Osteoblast (primary cell): ENCODE measurements at regions not wholly inside any gene's neighbourhood (a gene's known extent, or its start where the extent isn't known, plus 50 kb on each side); places are given as distances from the start of the nearest gene placed in this dataset.

Source experiments
- DNase-seq: peaks from one replicate; pipeline ENCODE4 v3.0.0; 2011; ENCODE audit warnings: low spot score, mixed read lengths; ENCODE audit not compliant: insufficient read length; ENCODE audit errors: missing footprints
- H2AFZ ChIP-seq: 2 replicates; pipeline ENCODE4 v1.6.0; 2011; ENCODE audit warnings: mild to moderate bottlenecking, low read length
- H3K27ac ChIP-seq: 2 replicates; pipeline ENCODE4 v1.5.1; 2011; ENCODE audit warnings: mild to moderate bottlenecking, low read depth, low read length, moderate library complexity
- H3K27me3 ChIP-seq: 2 replicates; pipeline ENCODE4 v1.6.0; 2012; ENCODE audit warnings: mild to moderate bottlenecking, control low read depth, inconsistent platforms, low read length, moderate library complexity; ENCODE audit not compliant: insufficient read depth
- H3K36me3 ChIP-seq: 2 replicates; pipeline ENCODE4 v1.5.1; 2011; ENCODE audit warnings: mild to moderate bottlenecking, low read length, control low read depth, moderate library complexity; ENCODE audit not compliant: insufficient read depth
- H3K4me1 ChIP-seq: 2 replicates; pipeline ENCODE4 v1.5.1; 2011; ENCODE audit warnings: mild to moderate bottlenecking, low read length, control low read depth, moderate library complexity; ENCODE audit not compliant: insufficient read depth
- H3K4me2 ChIP-seq: 2 replicates; pipeline ENCODE4 v1.6.0; 2011; ENCODE audit warnings: mild to moderate bottlenecking, low read length; ENCODE audit not compliant: insufficient read depth
- H3K4me3 ChIP-seq: fragments of 200-600 bp; sonication (generic); 3 replicates; pipeline ENCODE4 v1.5.1; 2012; ENCODE audit warnings: mild to moderate bottlenecking, low read length, inconsistent platforms; ENCODE audit not compliant: insufficient read depth
- H3K79me2 ChIP-seq: 2 replicates; pipeline ENCODE4 v1.6.0; 2012; ENCODE audit warnings: mild to moderate bottlenecking, low read length, control low read depth, inconsistent platforms; ENCODE audit not compliant: insufficient read depth
- H3K9me3 ChIP-seq: 2 replicates; pipeline ENCODE4 v1.5.1; 2011; ENCODE audit warnings: low read depth, low read length, control low read depth
- H4K20me1 ChIP-seq: 2 replicates; pipeline ENCODE4 v1.6.0; 2012; ENCODE audit warnings: mild to moderate bottlenecking, low read length, control low read depth; ENCODE audit not compliant: insufficient read depth
- CTCF ChIP-seq: IDR thresholded peaks from 2 replicates; pipeline ENCODE4 v1.5.1; 2011; ENCODE audit warnings: mild to moderate bottlenecking, low read depth, low read length, moderate library complexity; ENCODE audit errors: extremely low read depth

- H3K4me3 ChIP-seq, result no peak overlapping the region
- DNase-seq, result no peak
- H3K27me3 ChIP-seq, result no peaks in the 10 kb centered on the region
- no peak overlapping the region for H2AFZ ChIP-seq
- no peaks in the 10 kb centered on the region for H3K36me3 ChIP-seq
- no peaks in the 10 kb centered on the region for H4K20me1 ChIP-seq
- no peak for TF ChIP-seq CTCF
- no peaks in the 10 kb centered on the region for H3K9me3 ChIP-seq
- peaks cover 46% of the 10 kb centered on the region for H3K79me2 ChIP-seq
- H3K27ac ChIP-seq, result no peak overlapping the region
- H3K4me2 ChIP-seq, result no peak overlapping the region
- peaks cover 21% of the 10 kb centered on the region for H3K4me1 ChIP-seq
Measured at GRCh38 chr4:188432328-188432727, 293.1 kb downstream of the TRIML1 start.

DNA sequence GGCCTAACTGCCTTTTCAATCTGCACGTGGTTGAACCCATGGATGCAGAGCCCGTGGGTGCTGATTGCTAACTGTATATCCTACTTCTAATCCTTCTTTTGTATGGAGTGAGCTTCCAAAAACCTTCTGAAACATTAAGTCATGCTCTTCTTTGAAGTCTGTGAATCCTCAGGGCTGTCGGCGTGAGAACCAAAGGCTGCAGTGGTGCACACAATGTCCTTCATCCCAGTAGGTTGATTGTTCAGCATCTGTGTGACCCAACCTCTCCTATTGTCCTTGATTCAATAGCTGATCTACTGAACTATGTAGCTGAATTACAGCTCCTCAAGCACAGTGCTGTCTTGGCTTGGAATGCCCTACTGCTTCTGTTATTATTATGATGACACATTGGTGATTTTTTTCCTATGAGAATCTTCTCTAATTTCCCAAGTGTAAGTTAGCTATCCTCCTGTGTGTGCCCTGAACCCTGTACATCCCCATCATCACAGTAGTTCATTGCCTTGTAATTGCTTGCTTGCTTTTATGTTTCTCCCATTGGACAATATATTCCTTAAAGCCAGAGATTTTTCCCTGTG lies 294.6 kb downstream of the TRIML1 start:
- Histone ChIP-seq H3K27me3 (no peaks in the 10 kb centered on the region), H3K27ac (peak overlapping the region; percentile 55), H3K79me2 (peaks cover 33% of the 10 kb centered on the region), H3K4me3 (no peak overlapping the region), H2AFZ (no peak overlapping the region), H3K4me2 (no peak overlapping the region), H3K4me1 (peaks cover 19% of the 10 kb centered on the region), H4K20me1 (no peaks in the 10 kb centered on the region), H3K36me3 (no peaks in the 10 kb centered on the region), H3K9me3 (no peaks in the 10 kb centered on the region)
- DNase-seq, result peak; percentile 70
- TF ChIP-seq CTCF, result no peak

DNA sequence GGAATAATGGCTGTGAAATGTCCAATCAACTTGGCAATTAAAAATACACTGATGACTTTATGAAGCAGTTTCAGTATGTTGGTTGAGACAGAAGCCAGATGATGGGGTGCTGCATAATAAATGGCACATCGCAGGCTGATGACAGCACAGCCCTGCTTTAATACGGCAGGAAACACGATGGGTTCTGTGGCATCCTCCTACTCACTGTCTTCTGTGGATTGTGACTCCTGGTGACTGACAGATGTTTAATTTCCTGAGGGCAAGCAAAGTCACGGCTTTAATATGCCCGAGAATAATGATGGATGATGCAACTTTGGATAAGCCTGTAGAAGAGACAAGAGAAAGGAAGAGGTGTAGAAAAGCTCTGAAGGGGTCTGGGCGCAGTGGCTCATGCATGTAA lies 295.4 kb downstream of the TRIML1 start:
- Histone ChIP-seq H3K36me3 (no peaks in the 10 kb centered on the region), H3K4me3 (no peak overlapping the region)

DNA sequence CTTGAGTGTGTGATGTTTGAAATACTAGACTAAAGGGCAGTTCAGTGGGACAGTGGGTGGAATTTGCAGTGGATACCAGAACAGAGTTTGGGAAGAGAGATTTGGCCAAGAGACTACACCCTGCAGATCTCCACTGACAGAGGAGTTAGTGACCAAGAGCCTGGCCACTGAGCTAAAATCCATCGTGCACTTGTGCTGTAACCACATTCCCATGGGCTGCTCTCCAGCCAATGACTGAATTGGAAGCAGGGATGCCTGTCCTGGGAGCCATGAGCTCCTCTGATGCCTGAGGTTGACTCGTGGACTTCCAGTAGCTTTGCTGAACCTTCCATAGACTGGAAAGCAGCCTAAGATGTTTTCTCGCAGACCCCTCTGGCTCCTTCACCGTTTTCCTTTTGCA lies 296.1 kb downstream of the TRIML1 start:
- Histone ChIP-seq H3K9me3 (no peaks in the 10 kb centered on the region), H3K4me1 (peaks cover 20% of the 10 kb centered on the region), H2AFZ (no peak overlapping the region), H3K27me3 (no peaks in the 10 kb centered on the region), H4K20me1 (no peaks in the 10 kb centered on the region), H3K79me2 (peaks cover 31% of the 10 kb centered on the region), H3K27ac (peak overlapping the region; percentile 37), H3K4me3 (no peak overlapping the region), H3K4me2 (no peak overlapping the region), H3K36me3 (no peaks in the 10 kb centered on the region)
- no peak for DNase-seq
- no peak for TF ChIP-seq CTCF

More for the DNA sequence above, 295.4 kb downstream of the TRIML1 start:
- DNase-seq, result no peak
- Histone ChIP-seq H2AFZ (no peak overlapping the region), H3K27ac (peak overlapping the region; percentile 55), H4K20me1 (no peaks in the 10 kb centered on the region), H3K9me3 (no peaks in the 10 kb centered on the region), H3K4me2 (peak overlapping the region; percentile 34), H3K4me1 (peaks cover 16% of the 10 kb centered on the region), H3K27me3 (no peaks in the 10 kb centered on the region), H3K79me2 (peaks cover 31% of the 10 kb centered on the region)
- TF ChIP-seq CTCF, result no peak
